GM21825 (cell line): ENCODE measurements at regions not wholly inside any gene's neighbourhood (a gene's known extent, or its start where the extent isn't known, plus 50 kb on each side); places are given as distances from the start of the nearest gene placed in this dataset.
A peak's percentile ranks its signal among the peaks of the same experiment; 100 is the strongest.

Experiments
- ATAC-seq: cut with Tn5 transposase; IDR thresholded peaks from one replicate; pipeline ENCODE4 v1.9.1; 2021; ENCODE audit warnings: mild to moderate bottlenecking, moderate library complexity; ENCODE audit not compliant: unreplicated experiment

DNA sequence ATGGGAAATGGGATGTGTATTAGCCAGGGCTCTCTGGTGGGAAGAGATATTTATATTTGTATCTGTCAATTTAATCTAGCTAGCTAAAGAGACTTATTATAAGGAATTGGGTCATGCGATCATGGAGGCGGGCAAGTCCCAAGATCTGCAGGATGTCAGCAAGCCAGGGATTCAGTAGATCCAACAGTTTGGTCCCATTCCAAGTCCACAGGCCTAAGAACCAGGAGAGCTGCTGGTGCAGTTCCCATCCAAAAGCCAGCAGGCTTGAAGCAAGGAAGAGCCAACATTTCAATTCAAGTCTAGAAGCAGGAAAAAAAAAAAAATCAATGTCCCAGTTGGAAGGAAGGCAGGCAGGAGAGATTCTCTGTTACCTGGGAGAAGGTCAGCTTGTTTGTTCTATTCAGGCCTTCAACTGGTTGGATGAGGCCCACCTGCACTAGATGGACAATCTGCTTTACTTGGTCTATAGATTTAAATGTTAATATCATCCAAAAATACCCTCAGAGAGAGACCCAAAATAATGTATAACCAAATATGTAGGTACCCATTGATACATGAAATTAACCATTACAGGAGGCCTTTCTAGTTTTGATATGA lies 60.7 kb upstream of the BCAT1 start:
- no peak for ATAC-seq

DNA sequence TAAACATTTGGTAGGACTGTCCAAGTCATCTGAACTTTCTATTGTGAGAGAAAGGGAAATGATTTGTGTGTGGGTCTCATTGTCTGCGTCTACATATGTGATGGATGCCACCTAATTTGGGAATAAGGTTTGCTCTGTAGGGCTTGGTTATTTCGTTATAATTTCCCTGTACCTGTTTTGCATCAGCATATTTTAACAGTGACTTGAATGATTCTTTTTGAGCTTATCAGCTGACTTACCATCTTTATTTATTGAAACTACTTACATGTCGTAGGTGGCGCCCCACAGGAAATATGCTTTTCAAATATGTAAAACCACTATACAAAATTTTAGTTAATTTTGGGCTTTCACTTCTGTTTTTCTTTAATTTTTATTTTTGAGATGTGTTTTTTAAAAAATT lies 56.5 kb upstream of the BCAT1 start:
- peak; percentile 42 for ATAC-seq

DNA sequence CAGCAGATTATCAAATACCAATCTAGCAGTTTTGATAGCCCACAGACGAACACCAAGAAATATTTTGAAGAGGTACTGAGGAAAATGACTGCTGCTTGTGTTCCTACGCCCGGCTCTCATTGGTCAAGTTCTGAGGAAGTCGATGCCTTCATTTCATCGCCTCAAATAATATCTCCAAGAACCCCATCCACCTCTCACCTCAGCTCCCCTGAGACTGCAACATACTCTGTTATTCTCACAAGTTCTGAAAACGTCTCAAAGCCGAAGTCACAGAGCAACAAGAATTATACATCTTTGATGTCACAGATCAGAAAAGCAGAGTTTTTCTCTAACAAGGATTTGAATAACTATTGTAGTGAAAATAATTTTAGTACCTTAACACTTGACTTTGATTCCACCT lies 55.5 kb upstream of the BCAT1 start:
- ATAC-seq, result no peak

DNA sequence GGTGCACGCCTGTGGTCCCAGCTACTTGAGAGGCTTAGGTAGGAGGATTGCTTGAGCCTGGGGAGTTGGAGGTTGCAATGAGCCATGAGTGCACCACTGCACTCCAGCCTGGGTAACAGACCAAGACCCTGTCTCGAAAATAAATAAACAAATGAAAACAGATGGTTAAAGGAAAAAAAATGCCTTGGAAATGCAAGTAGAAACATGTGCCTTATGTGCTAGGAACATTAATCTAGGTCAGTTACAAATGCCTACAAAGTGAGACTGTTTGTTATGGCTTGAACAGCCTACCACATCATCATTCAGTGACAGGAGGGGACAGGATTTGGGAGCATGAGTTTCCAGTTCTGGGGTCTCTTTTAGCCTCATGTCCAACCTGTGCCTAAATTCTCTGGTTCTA lies 52.4 kb upstream of the BCAT1 start:
- no peak for ATAC-seq
